ENCODE measurements at regions not wholly inside any gene's neighbourhood (a gene's known extent, or its start where the extent isn't known, plus 50 kb on each side); places are given as distances from the start of the nearest gene placed in this dataset.

GRCh38 chr18:40944576-40944975 is 1010.5 kb upstream of the PIK3C3 start:
- BruUV-seq (replicated peaks), result no TSS peak
- TF ChIP-seq CTCF (IDR thresholded peaks at IDR 0.05; ENCODE audit: insufficient read depth in 1 of 2, low read depth in 1 of 2, low read length in 1 of 2, severe bottlenecking in 1 of 2, unreplicated experiment in 1 of 2), result no peak
- Histone ChIP-seq H3K27me3 (replicated peaks; ENCODE audit: control insufficient read depth, insufficient read depth, low read length) (no peaks in the 10 kb centered on the region), H3K4me1 (no peaks in the 10 kb centered on the region), H3K4me3 (ENCODE audit: low read depth, low read length) (no peak overlapping the region), H3K9me3 (no peaks in the 10 kb centered on the region), H3K36me3 (ENCODE audit: control insufficient read depth, insufficient read depth, low read length) (no peaks in the 10 kb centered on the region)
- H3K27me3 Mint-ChIP-seq (ENCODE audit: insufficient read depth, unreplicated experiment), result no peaks in the 10 kb centered on the region
- no peak for DNase-seq
- H3K9me3 Mint-ChIP-seq (ENCODE audit: unreplicated experiment), result no peaks in the 10 kb centered on the region
- no peaks in the 10 kb centered on the region for H3K4me1 Mint-ChIP-seq (ENCODE audit: low read depth, unreplicated experiment)
- ChIA-PET CTCF (no interaction called here), POLR2A (no interaction called here)
- no peak overlapping the region for H3K27ac Mint-ChIP-seq (ENCODE audit: unreplicated experiment)
- H3K36me3 Mint-ChIP-seq (ENCODE audit: insufficient read depth, unreplicated experiment), result no peaks in the 10 kb centered on the region
- H3K4me3 Mint-ChIP-seq (ENCODE audit: unreplicated experiment), result no peak overlapping the region
- intact Hi-C loops (cut with micrococcal nuclease; ENCODE audit: unreplicated experiment), result no loop called here

GRCh38 chr18:40939656-40940515 is 1015.1 kb upstream of the PIK3C3 start:
- no peaks in the 10 kb centered on the region for H3K4me1 ChIP-seq
- no peaks in the 10 kb centered on the region for H3K36me3 Mint-ChIP-seq (ENCODE audit: insufficient read depth, unreplicated experiment)
- TF ChIP-seq CTCF (IDR thresholded peaks at IDR 0.05; ENCODE audit: insufficient read depth in 1 of 2, low read depth in 1 of 2, low read length in 1 of 2, severe bottlenecking in 1 of 2, unreplicated experiment in 1 of 2), result no peak
- H3K4me3 Mint-ChIP-seq (ENCODE audit: unreplicated experiment), result no peak overlapping the region
- no peak for DNase-seq
- no peak overlapping the region for H3K4me3 ChIP-seq (ENCODE audit: low read depth, low read length)
- no peaks in the 10 kb centered on the region for H3K4me1 Mint-ChIP-seq (ENCODE audit: low read depth, unreplicated experiment)
- intact Hi-C loops (cut with micrococcal nuclease; ENCODE audit: unreplicated experiment), result loop anchor here (5.0 kb wide), 1 partner anchor 452 kb away; no protein-coding TSS in a partner anchor
- ChIA-PET CTCF (no interaction called here), POLR2A (no interaction called here)
- H3K27me3 Mint-ChIP-seq (ENCODE audit: insufficient read depth, unreplicated experiment), result no peaks in the 10 kb centered on the region
- no peak overlapping the region for H3K27ac Mint-ChIP-seq (ENCODE audit: unreplicated experiment)
- H3K9me3 Mint-ChIP-seq (ENCODE audit: unreplicated experiment), result no peaks in the 10 kb centered on the region
- no peaks in the 10 kb centered on the region for H3K36me3 ChIP-seq (ENCODE audit: control insufficient read depth, insufficient read depth, low read length)
- no peaks in the 10 kb centered on the region for H3K9me3 ChIP-seq
- H3K27me3 ChIP-seq (replicated peaks; ENCODE audit: control insufficient read depth, insufficient read depth, low read length), result no peaks in the 10 kb centered on the region
- no TSS peak for BruUV-seq (replicated peaks)

GRCh38 chr18:40938615-40939014 is 1016.4 kb upstream of the PIK3C3 start:
- Histone ChIP-seq H3K4me1 (no peaks in the 10 kb centered on the region), H3K9me3 (no peaks in the 10 kb centered on the region), H3K4me3 (ENCODE audit: low read depth, low read length) (no peak overlapping the region), H3K36me3 (ENCODE audit: control insufficient read depth, insufficient read depth, low read length) (no peaks in the 10 kb centered on the region), H3K27me3 (replicated peaks; ENCODE audit: control insufficient read depth, insufficient read depth, low read length) (no peaks in the 10 kb centered on the region)
- DNase-seq, result no peak
- no peak for TF ChIP-seq CTCF (IDR thresholded peaks at IDR 0.05; ENCODE audit: insufficient read depth in 1 of 2, low read depth in 1 of 2, low read length in 1 of 2, severe bottlenecking in 1 of 2, unreplicated experiment in 1 of 2)
- intact Hi-C loops (cut with micrococcal nuclease; ENCODE audit: unreplicated experiment), result loop anchor here (5.0 kb wide), 1 partner anchor 454 kb away; no protein-coding TSS in a partner anchor
- Mint-ChIP-seq H3K9me3 (ENCODE audit: unreplicated experiment) (no peaks in the 10 kb centered on the region), H3K27me3 (ENCODE audit: insufficient read depth, unreplicated experiment) (peaks cover 5% of the 10 kb centered on the region), H3K4me1 (ENCODE audit: low read depth, unreplicated experiment) (no peaks in the 10 kb centered on the region), H3K36me3 (ENCODE audit: insufficient read depth, unreplicated experiment) (no peaks in the 10 kb centered on the region), H3K27ac (ENCODE audit: unreplicated experiment) (no peak overlapping the region), H3K4me3 (ENCODE audit: unreplicated experiment) (no peak overlapping the region)
- BruUV-seq (replicated peaks), result no TSS peak
- ChIA-PET POLR2A (no interaction called here), CTCF (no interaction called here)

All from Caco-2 (cell line).